ENCODE measurements at regions not wholly inside any gene's neighbourhood (a gene's known extent, or its start where the extent isn't known, plus 50 kb on each side); places are given as distances from the start of the nearest gene placed in this dataset.

GRCh38 chr4:13903901-13904300, 276.4 kb upstream of the BOD1L1 start:
- H3K36me3 ChIP-seq (ENCODE audit: control insufficient read depth, low read length) = no peaks in the 10 kb centered on the region
- H3K4me2 ChIP-seq (ENCODE audit: low read length) = no peak overlapping the region
- no peak overlapping the region for H3K27ac ChIP-seq (ENCODE audit: low read depth, low read length)
- no peaks in the 10 kb centered on the region for H3K9me3 ChIP-seq (ENCODE audit: control insufficient read depth, insufficient read depth, low read length)
- no peaks in the 10 kb centered on the region for H4K20me1 ChIP-seq (ENCODE audit: control insufficient read depth, insufficient read depth, low read depth, low read length)
- H3K79me2 ChIP-seq (ENCODE audit: control insufficient read depth, low read length) = no peaks in the 10 kb centered on the region
- H3K27me3 ChIP-seq (ENCODE audit: control insufficient read depth, low read length) = no peaks in the 10 kb centered on the region
- H3K9me2 ChIP-seq (replicated peaks; ENCODE audit: control insufficient read depth, low read length) = no peaks in the 10 kb centered on the region
- TF ChIP-seq EZH2phosphoT487 (IDR thresholded peaks at IDR 0.05; ENCODE audit: borderline replicate concordance, low read length) = no peak
- TF ChIP-seq, protein P1, sequence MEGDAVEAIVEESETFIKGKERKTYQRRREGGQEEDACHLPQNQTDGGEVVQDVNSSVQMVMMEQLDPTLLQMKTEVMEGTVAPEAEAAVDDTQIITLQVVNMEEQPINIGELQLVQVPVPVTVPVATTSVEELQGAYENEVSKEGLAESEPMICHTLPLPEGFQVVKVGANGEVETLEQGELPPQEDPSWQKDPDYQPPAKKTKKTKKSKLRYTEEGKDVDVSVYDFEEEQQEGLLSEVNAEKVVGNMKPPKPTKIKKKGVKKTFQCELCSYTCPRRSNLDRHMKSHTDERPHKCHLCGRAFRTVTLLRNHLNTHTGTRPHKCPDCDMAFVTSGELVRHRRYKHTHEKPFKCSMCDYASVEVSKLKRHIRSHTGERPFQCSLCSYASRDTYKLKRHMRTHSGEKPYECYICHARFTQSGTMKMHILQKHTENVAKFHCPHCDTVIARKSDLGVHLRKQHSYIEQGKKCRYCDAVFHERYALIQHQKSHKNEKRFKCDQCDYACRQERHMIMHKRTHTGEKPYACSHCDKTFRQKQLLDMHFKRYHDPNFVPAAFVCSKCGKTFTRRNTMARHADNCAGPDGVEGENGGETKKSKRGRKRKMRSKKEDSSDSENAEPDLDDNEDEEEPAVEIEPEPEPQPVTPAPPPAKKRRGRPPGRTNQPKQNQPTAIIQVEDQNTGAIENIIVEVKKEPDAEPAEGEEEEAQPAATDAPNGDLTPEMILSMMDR (IDR thresholded peaks at IDR 0.05; ENCODE audit: low read depth, low read length, poor library complexity, severe bottlenecking) = no peak
- no peak overlapping the region for H3K4me3 ChIP-seq (ENCODE audit: low read length)
- H3K4me1 ChIP-seq (ENCODE audit: control insufficient read depth, low read length) = no peaks in the 10 kb centered on the region
- no peaks in the 10 kb centered on the region for H3F3A ChIP-seq (ENCODE audit: control insufficient read depth, insufficient read depth)

DNA sequence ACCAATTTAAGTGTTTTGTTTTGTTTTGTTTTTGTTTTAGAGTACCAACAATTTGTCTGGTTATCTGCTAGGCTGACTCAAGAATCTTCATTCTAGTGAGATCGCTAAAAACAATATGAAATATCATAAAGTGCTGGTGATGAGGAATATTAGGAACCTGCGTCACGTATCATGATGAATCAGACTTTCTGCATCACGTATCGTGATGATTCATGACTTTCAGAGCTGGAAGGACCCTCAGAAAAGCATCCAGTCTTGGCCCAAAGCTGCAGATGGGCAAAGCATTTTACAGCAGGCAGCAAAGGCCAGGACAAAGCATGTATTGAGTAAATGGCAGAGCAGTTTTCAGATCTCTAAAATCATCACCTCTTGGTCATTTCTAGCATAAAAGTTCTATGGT, 278.0 kb upstream of the BOD1L1 start:
- Histone ChIP-seq H3K27me3 (ENCODE audit: control insufficient read depth, low read length) (no peaks in the 10 kb centered on the region), H3K9me3 (ENCODE audit: control insufficient read depth, insufficient read depth, low read length) (no peaks in the 10 kb centered on the region), H3K4me3 (ENCODE audit: low read length) (no peak overlapping the region), H3K4me1 (ENCODE audit: control insufficient read depth, low read length) (no peaks in the 10 kb centered on the region), H3F3A (ENCODE audit: control insufficient read depth, insufficient read depth) (no peaks in the 10 kb centered on the region), H3K36me3 (ENCODE audit: control insufficient read depth, low read length) (no peaks in the 10 kb centered on the region), H3K27ac (ENCODE audit: low read depth, low read length) (no peak overlapping the region), H4K20me1 (ENCODE audit: control insufficient read depth, insufficient read depth, low read depth, low read length) (no peaks in the 10 kb centered on the region), H3K9me2 (replicated peaks; ENCODE audit: control insufficient read depth, low read length) (no peaks in the 10 kb centered on the region), H3K79me2 (ENCODE audit: control insufficient read depth, low read length) (no peaks in the 10 kb centered on the region), H3K4me2 (ENCODE audit: low read length) (no peak overlapping the region)
- no peak for TF ChIP-seq EZH2phosphoT487 (IDR thresholded peaks at IDR 0.05; ENCODE audit: borderline replicate concordance, low read length)
- TF ChIP-seq, protein P1 (IDR thresholded peaks at IDR 0.05; ENCODE audit: low read depth, low read length, poor library complexity, severe bottlenecking) = no peak

- H3K4me2 ChIP-seq (ENCODE audit: low read length) = no peak overlapping the region
- no peak for TF ChIP-seq EZH2phosphoT487 (IDR thresholded peaks at IDR 0.05; ENCODE audit: borderline replicate concordance, low read length)
- TF ChIP-seq, protein P1 (IDR thresholded peaks at IDR 0.05; ENCODE audit: low read depth, low read length, poor library complexity, severe bottlenecking) = no peak
Measured at GRCh38 chr4:13906727-13907126, 279.2 kb upstream of the BOD1L1 start.

More at GRCh38 chr4:13906727-13907126, 279.2 kb upstream of the BOD1L1 start:
- H3K27me3 ChIP-seq (ENCODE audit: control insufficient read depth, low read length) = no peaks in the 10 kb centered on the region
- H3K27ac ChIP-seq (ENCODE audit: low read depth, low read length) = no peak overlapping the region
- no peaks in the 10 kb centered on the region for H3K4me1 ChIP-seq (ENCODE audit: control insufficient read depth, low read length)
- H3K79me2 ChIP-seq (ENCODE audit: control insufficient read depth, low read length) = no peaks in the 10 kb centered on the region
- H3K4me3 ChIP-seq (ENCODE audit: low read length) = no peak overlapping the region
- H3K36me3 ChIP-seq (ENCODE audit: control insufficient read depth, low read length) = no peaks in the 10 kb centered on the region
- H3K9me3 ChIP-seq (ENCODE audit: control insufficient read depth, insufficient read depth, low read length) = no peaks in the 10 kb centered on the region
- no peaks in the 10 kb centered on the region for H3F3A ChIP-seq (ENCODE audit: control insufficient read depth, insufficient read depth)
- H3K9me2 ChIP-seq (replicated peaks; ENCODE audit: control insufficient read depth, low read length) = no peaks in the 10 kb centered on the region
- no peaks in the 10 kb centered on the region for H4K20me1 ChIP-seq (ENCODE audit: control insufficient read depth, insufficient read depth, low read depth, low read length)

Data from DOHH2 (cell line).